HEK293 (cell line): ENCODE measurements at regions not wholly inside any gene's neighbourhood (a gene's known extent, or its start where the extent isn't known, plus 50 kb on each side); places are given as distances from the start of the nearest gene placed in this dataset.

ENCODE experiments used
- CTCF ChIA-PET: fragments of 350-600 bp; formaldehyde crosslinking; extraction: SDS; loops from one replicate; lab custom pipeline; 2021; ENCODE audit warnings: antibody characterized with exemption; lab: Yijun Ruan, JAX
- POLR2A ChIA-PET: fragments of 300-600 bp; formaldehyde crosslinking; extraction: SDS; loops from one replicate; lab custom pipeline; 2020; ENCODE audit warnings: antibody characterized with exemption, inconsistent platforms; lab: Yijun Ruan, JAX
- H3K27ac ChIP-seq: fragments of 200-500 bp; sonication (Bioruptor generic); 2 replicates; pipeline ENCODE4 v1.5.1; 2014; ENCODE audit warnings: low read depth, low read length, control low read depth, inconsistent platforms; ENCODE audit errors: extremely low read depth
- H3K36me3 ChIP-seq, 2 experiments: fragments of 200-500 bp in 1 of 2; sonication (Bioruptor generic) in 1 of 2; 1 replicate in 1 of 2; 2 replicates in 1 of 2; pipeline ENCODE4 v1.5.1; 2014 to 2017; ENCODE audit warnings: inconsistent platforms in 2 of 2, low read length in 2 of 2; ENCODE audit not compliant: control insufficient read depth in 2 of 2, insufficient read depth in 1 of 2
- H3K4me1 ChIP-seq: fragments of 200-500 bp; sonication (Bioruptor generic); 2 replicates; pipeline ENCODE4 v1.5.1; 2014; ENCODE audit warnings: mild to moderate bottlenecking, low read length, inconsistent platforms; ENCODE audit not compliant: control insufficient read depth, insufficient read depth
- H3K4me3 ChIP-seq: 2 replicates; pipeline ENCODE4 v1.5.1; 2011; ENCODE audit warnings: low read depth, mild to moderate bottlenecking, control low read depth, low read length, moderate library complexity
- H3K9me3 ChIP-seq: fragments of 200-500 bp; sonication (Bioruptor generic); 2 replicates; pipeline ENCODE4 v1.5.1; 2014; ENCODE audit warnings: low read depth, low read length, inconsistent platforms; ENCODE audit not compliant: control insufficient read depth, insufficient read depth
- GLIS1 ChIP-seq: fragments of 450-650 bp; formaldehyde crosslinking; IDR thresholded peaks from 2 replicates; pipeline ENCODE4 v1.5.1; 2016; ENCODE audit warnings: missing biosample characterization, missing genetic modification characterization
- MEIS1 ChIP-seq: sonication (generic); formaldehyde crosslinking; IDR thresholded peaks from 2 replicates; pipeline ENCODE4 v1.8.1; 2022; ENCODE audit warnings: missing genetic modification reagents, mild to moderate bottlenecking, borderline replicate concordance
- REST ChIP-seq: fragments of 450-650 bp; formaldehyde crosslinking; IDR thresholded peaks from 2 replicates; pipeline ENCODE4 v1.5.1; 2016; ENCODE audit warnings: missing biosample characterization, missing genetic modification characterization
- SCRT1 ChIP-seq: fragments of 450-650 bp; formaldehyde crosslinking; IDR thresholded peaks from 2 replicates; pipeline ENCODE4 v1.5.1; 2016; ENCODE audit warnings: missing biosample characterization, missing genetic modification characterization, borderline replicate concordance
- SP2 ChIP-seq: fragments of 450-650 bp; formaldehyde crosslinking; IDR thresholded peaks from 2 replicates; pipeline ENCODE4 v1.5.1; 2016; ENCODE audit warnings: missing biosample characterization, missing genetic modification characterization
- TCF7L2 ChIP-seq: IDR thresholded peaks from 2 replicates; pipeline ENCODE4 v1.6.1; 2011; ENCODE audit warnings: low read depth, mild to moderate bottlenecking, inconsistent platforms, low read length, moderate library complexity, borderline replicate concordance
- TRIM28 ChIP-seq: IDR thresholded peaks from 2 replicates; pipeline ENCODE4 v1.6.1; 2011; ENCODE audit warnings: low read length, control low read depth, borderline replicate concordance
- ZBTB17 ChIP-seq: fragments of 450-650 bp; formaldehyde crosslinking; IDR thresholded peaks from 2 replicates; pipeline ENCODE4 v1.5.1; 2016; ENCODE audit warnings: missing biosample characterization, missing genetic modification characterization
- ZBTB48 ChIP-seq: fragments of 450-650 bp; formaldehyde crosslinking; IDR thresholded peaks from 2 replicates; pipeline ENCODE4 v1.5.1; 2016; ENCODE audit warnings: missing biosample characterization, missing genetic modification characterization
- ZBTB7A ChIP-seq: fragments of 450-650 bp; formaldehyde crosslinking; IDR thresholded peaks from 2 replicates; pipeline ENCODE4 v1.5.1; 2016; ENCODE audit warnings: low read depth, missing biosample characterization, missing genetic modification characterization
- ZNF175 ChIP-seq: fragments of 450-650 bp; formaldehyde crosslinking; IDR thresholded peaks from 2 replicates; pipeline ENCODE4 v1.5.1; 2016; ENCODE audit warnings: missing biosample characterization, missing genetic modification characterization
- ZNF2 ChIP-seq: fragments of 450-650 bp; formaldehyde crosslinking; IDR thresholded peaks from 2 replicates; pipeline ENCODE4 v1.5.1; 2016; ENCODE audit warnings: missing biosample characterization, missing genetic modification characterization
- ZNF223 ChIP-seq: fragments of 450-650 bp; formaldehyde crosslinking; IDR thresholded peaks from 2 replicates; pipeline ENCODE4 v1.5.1; 2016; ENCODE audit warnings: missing biosample characterization, missing genetic modification characterization
- ZNF23 ChIP-seq: fragments of 450-650 bp; formaldehyde crosslinking; IDR thresholded peaks from 2 replicates; pipeline ENCODE4 v1.5.1; 2016; ENCODE audit warnings: missing biosample characterization, missing genetic modification characterization, borderline replicate concordance
- ZNF239 ChIP-seq: fragments of 450-650 bp; formaldehyde crosslinking; IDR thresholded peaks from 2 replicates; pipeline ENCODE4 v1.5.1; 2016; ENCODE audit warnings: missing biosample characterization, missing genetic modification characterization
- ZNF274 ChIP-seq, 2 experiments: fragments of 200-500 bp in 1 of 2; fragments of 450-650 bp in 1 of 2; sonication (Bioruptor generic) in 1 of 2; formaldehyde crosslinking in 1 of 2; IDR thresholded peaks; 2 replicates each; pipeline versions ENCODE4 v1.5.1 to v1.6.1; 2014 to 2016; ENCODE audit warnings: borderline replicate concordance in 1 of 2, inconsistent platforms in 1 of 2, low read length in 1 of 2, missing biosample characterization in 1 of 2, missing genetic modification characterization in 1 of 2
- ZNF398 ChIP-seq: fragments of 450-650 bp; formaldehyde crosslinking; IDR thresholded peaks from 2 replicates; pipeline ENCODE4 v1.5.1; 2017; ENCODE audit warnings: missing biosample characterization, missing genetic modification characterization
- ZNF416 ChIP-seq: fragments of 450-650 bp; formaldehyde crosslinking; IDR thresholded peaks from 2 replicates; pipeline ENCODE4 v1.5.1; 2016; ENCODE audit warnings: missing biosample characterization, missing genetic modification characterization
- ZNF555 ChIP-seq: fragments of 450-650 bp; formaldehyde crosslinking; conservative IDR thresholded peaks from 2 replicates; pipeline ENCODE4 v1.5.1; 2017; ENCODE audit warnings: missing biosample characterization, mild to moderate bottlenecking, missing genetic modification characterization, inconsistent platforms
- ZNF561 ChIP-seq: fragments of 450-650 bp; IDR thresholded peaks from 2 replicates; pipeline ENCODE4 v1.5.1; 2018; ENCODE audit warnings: missing biosample characterization, missing genetic modification characterization, borderline replicate concordance
- ZNF629 ChIP-seq: fragments of 450-650 bp; formaldehyde crosslinking; IDR thresholded peaks from 2 replicates; pipeline ENCODE4 v1.5.1; 2017; ENCODE audit warnings: missing biosample characterization, missing genetic modification characterization
- ZNF654 ChIP-seq: fragments of 450-650 bp; formaldehyde crosslinking; IDR thresholded peaks from 2 replicates; pipeline ENCODE4 v1.5.1; 2016; ENCODE audit warnings: low read depth, missing biosample characterization, missing genetic modification characterization
- ZNF692 ChIP-seq: fragments of 450-650 bp; formaldehyde crosslinking; IDR thresholded peaks from 2 replicates; pipeline ENCODE4 v1.5.1; 2016; ENCODE audit warnings: missing biosample characterization, missing genetic modification characterization
- ZNF768 ChIP-seq: fragments of 450-650 bp; formaldehyde crosslinking; IDR thresholded peaks from 2 replicates; pipeline ENCODE4 v1.5.1; 2018; ENCODE audit warnings: missing biosample characterization, mild to moderate bottlenecking, missing genetic modification characterization
- ZNF791 ChIP-seq: fragments of 450-650 bp; formaldehyde crosslinking; IDR thresholded peaks from 2 replicates; pipeline ENCODE4 v1.5.1; 2016; ENCODE audit warnings: missing biosample characterization, missing genetic modification characterization
- ZNF830 ChIP-seq: fragments of 450-650 bp; IDR thresholded peaks from 2 replicates; pipeline ENCODE4 v1.5.0; 2018; ENCODE audit warnings: missing biosample characterization, missing genetic modification characterization, low read depth, mild to moderate bottlenecking, moderate library complexity
- ZSCAN18 ChIP-seq: fragments of 450-650 bp; formaldehyde crosslinking; IDR thresholded peaks from 2 replicates; pipeline ENCODE4 v1.5.1; 2016; ENCODE audit warnings: missing biosample characterization, missing genetic modification characterization

- TF ChIP-seq ZNF398 (tag by site-specific recombination) (peak; percentile 54), TCF7L2 (no peak), ZNF692 (tag by site-specific recombination) (0 out of 2 replicates have a peak, but pooled peaks have one; percentile 14), ZNF561 (tag by site-specific recombination) (no peak), ZNF629 (tag by site-specific recombination) (0 out of 2 replicates have a peak, but pooled peaks have one; percentile 45), ZNF223 (tag by site-specific recombination) (no peak), ZNF654 (tag by site-specific recombination) (no peak), ZNF274 (IDR thresholded peaks at IDR 0.05; ENCODE audit: low read length) (no peak), ZNF274 (tag by site-specific recombination; IDR thresholded peaks at IDR 0.05; ENCODE audit: borderline replicate concordance) (no peak), ZNF768 (tag by site-specific recombination) (no peak), REST (tag by site-specific recombination) (no peak), ZNF416 (no peak), ZNF239 (tag by site-specific recombination) (no peak)
Measured at GRCh38 chr4:121597346-121597934, 99.3 kb downstream of the ANXA5 start (continued).

GRCh38 chr4:121594796-121595526 lies 101.8 kb downstream of the ANXA5 start:
- Histone ChIP-seq H3K9me3 (no peaks in the 10 kb centered on the region), H3K4me3 (no peak overlapping the region), H3K4me1 (no peaks in the 10 kb centered on the region), H3K27ac (no peak overlapping the region), H3K36me3 (no peaks in the 10 kb centered on the region)
- POLR2A ChIA-PET: no interaction called here
- CTCF ChIA-PET: no interaction called here
- no peak for TF ChIP-seq ZBTB17 (tag by site-specific recombination)
- TF ChIP-seq SCRT1 (tag by site-specific recombination): no peak
- TF ChIP-seq ZNF23 (tag by site-specific recombination): no peak
- TF ChIP-seq ZNF175 (tag by site-specific recombination): no peak
- no peak for TF ChIP-seq ZBTB7A (tag by site-specific recombination)
- no peak for TF ChIP-seq ZNF555 (tag by site-specific recombination)
- no peak for TF ChIP-seq ZSCAN18 (tag by site-specific recombination)
- TF ChIP-seq ZBTB48: no peak
- no peak for TF ChIP-seq ZNF2 (tag by site-specific recombination)
- no peak for TF ChIP-seq ZNF223 (tag by site-specific recombination)
- no peak for TF ChIP-seq SP2 (tag by site-specific recombination)
- no peak for TF ChIP-seq ZNF791
- no peak for TF ChIP-seq MEIS1 (CRISPR knock-in tag)
- no peak for TF ChIP-seq GLIS1 (tag by site-specific recombination)
- no peak for TF ChIP-seq TRIM28
- TF ChIP-seq ZNF830: no peak
